ENCODE measurements at regions not wholly inside any gene's neighbourhood (a gene's known extent, or its start where the extent isn't known, plus 50 kb on each side); places are given as distances from the start of the nearest gene placed in this dataset.

DNA sequence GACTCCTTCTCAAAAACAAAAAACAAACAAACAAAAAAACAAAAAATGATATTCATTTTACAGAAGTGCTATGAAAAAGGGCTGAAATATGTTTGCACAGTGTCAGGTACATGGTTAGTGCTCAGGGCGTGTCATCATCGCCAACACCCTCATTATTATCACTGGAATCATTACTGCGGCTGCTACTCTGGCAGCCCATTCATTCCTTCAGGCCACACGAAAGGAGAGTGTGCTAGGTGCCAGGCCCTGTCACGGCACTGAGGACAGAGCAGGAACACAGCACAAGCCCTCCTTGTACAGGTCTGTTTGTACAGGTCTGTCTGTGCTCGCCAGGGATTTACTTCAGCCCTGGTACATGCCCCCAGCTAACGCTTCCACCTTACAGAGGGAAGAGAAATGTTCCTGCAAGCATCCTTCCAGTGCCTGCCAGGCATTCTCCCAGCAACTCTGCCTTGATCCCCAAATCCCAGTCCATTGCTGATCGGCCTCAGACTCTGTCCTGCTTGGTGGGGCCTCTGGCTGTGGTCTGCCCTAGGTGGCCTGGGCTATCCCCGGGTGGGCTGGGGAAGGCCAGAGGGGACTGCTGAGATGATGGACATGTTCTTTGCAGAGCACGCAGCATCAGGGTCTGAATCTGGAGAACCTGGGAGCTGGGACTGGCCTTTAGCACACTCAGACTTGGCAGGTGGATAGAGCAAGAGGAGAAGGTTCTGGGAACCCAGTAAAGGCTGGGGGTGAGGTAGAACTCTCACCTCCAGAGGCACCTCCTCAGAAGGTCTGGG, 210.7 kb downstream of the URI1 start:
- no peak overlapping the region for H3K9ac ChIP-seq (ENCODE audit: low read length)
- no peak overlapping the region for H3K4me3 ChIP-seq (ENCODE audit: control extremely low read depth in 1 of 5, extremely low read depth in 1 of 5, insufficient read depth in 1 of 5, low read depth in 2 of 5, low read length in 4 of 5)
- ChIA-PET POLR2A (no interaction called here), CTCF (no interaction called here)
- ATAC-seq (ENCODE audit: low read depth) (no peak), DNase-seq (no peak)
- WGBS (ENCODE audit: insufficient coverage): 93% methylated on average over 10 of the region's 10 CpGs
- peaks cover 7 to 10% of the 10 kb centered on the region in 2 donors for H3K4me1 ChIP-seq (ENCODE audit: control insufficient read depth in 2 of 2, insufficient read depth in 2 of 2, low read length in 2 of 2)
- H3K27ac ChIP-seq (ENCODE audit: low read length in 2 of 2): no peak overlapping the region
- H3K9me3 Mint-ChIP-seq (ENCODE audit: insufficient read depth): no peaks in the 10 kb centered on the region
- no peaks in the 10 kb centered on the region for H3K36me3 ChIP-seq (replicated peaks in 1 of 2; ENCODE audit: control extremely low read depth in 1 of 2, control insufficient read depth in 1 of 2, extremely low read depth in 1 of 2, insufficient read depth in 2 of 2, low read length in 1 of 2)
- no peak overlapping the region for H3K27ac Mint-ChIP-seq
- no peak overlapping the region for H3K4me2 ChIP-seq (replicated peaks; ENCODE audit: low read depth, low read length, poor library complexity, severe bottlenecking)
- no peak overlapping the region for H3K4me3 Mint-ChIP-seq
- no peaks in the 10 kb centered on the region for H4K20me1 ChIP-seq (ENCODE audit: control insufficient read depth, insufficient read depth, low read length, poor library complexity, severe bottlenecking)
- no peaks in the 10 kb centered on the region for H3K79me2 ChIP-seq (ENCODE audit: control insufficient read depth, insufficient read depth, low read length)
- intact Hi-C loops (cut with micrococcal nuclease): no loop called here
- H3K27me3 Mint-ChIP-seq: peaks cover 3% of the 10 kb centered on the region
- peaks cover 0 to 2% (median 0%) of the 10 kb centered on the region in 4 experiments for H3K27me3 ChIP-seq (replicated peaks in 1 of 4; ENCODE audit: control extremely low read depth in 1 of 4, control insufficient read depth in 3 of 4, insufficient read depth in 4 of 4, low read length in 3 of 4)
- no peak overlapping the region for H2AFZ ChIP-seq (ENCODE audit: insufficient read depth, low read depth, low read length, poor library complexity, severe bottlenecking)
- peaks cover 12% of the 10 kb centered on the region for H3K4me1 Mint-ChIP-seq
- no peak for TF ChIP-seq EZH2 (IDR thresholded peaks at IDR 0.05; ENCODE audit: borderline replicate concordance, insufficient read depth, low read depth, low read length, poor library complexity, severe bottlenecking)
- TF ChIP-seq, protein P1, sequence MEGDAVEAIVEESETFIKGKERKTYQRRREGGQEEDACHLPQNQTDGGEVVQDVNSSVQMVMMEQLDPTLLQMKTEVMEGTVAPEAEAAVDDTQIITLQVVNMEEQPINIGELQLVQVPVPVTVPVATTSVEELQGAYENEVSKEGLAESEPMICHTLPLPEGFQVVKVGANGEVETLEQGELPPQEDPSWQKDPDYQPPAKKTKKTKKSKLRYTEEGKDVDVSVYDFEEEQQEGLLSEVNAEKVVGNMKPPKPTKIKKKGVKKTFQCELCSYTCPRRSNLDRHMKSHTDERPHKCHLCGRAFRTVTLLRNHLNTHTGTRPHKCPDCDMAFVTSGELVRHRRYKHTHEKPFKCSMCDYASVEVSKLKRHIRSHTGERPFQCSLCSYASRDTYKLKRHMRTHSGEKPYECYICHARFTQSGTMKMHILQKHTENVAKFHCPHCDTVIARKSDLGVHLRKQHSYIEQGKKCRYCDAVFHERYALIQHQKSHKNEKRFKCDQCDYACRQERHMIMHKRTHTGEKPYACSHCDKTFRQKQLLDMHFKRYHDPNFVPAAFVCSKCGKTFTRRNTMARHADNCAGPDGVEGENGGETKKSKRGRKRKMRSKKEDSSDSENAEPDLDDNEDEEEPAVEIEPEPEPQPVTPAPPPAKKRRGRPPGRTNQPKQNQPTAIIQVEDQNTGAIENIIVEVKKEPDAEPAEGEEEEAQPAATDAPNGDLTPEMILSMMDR (IDR thresholded peaks at IDR 0.05): no peak
- peaks cover 0 to 6% (median 0%) of the 10 kb centered on the region in 3 donors for H3K9me3 ChIP-seq (ENCODE audit: control extremely low read depth in 1 of 3, control insufficient read depth in 2 of 3, insufficient read depth in 1 of 3, low read length in 2 of 3)
